ENCODE measurements at regions not wholly inside any gene's neighbourhood (a gene's known extent, or its start where the extent isn't known, plus 50 kb on each side); places are given as distances from the start of the nearest gene placed in this dataset.

- Histone ChIP-seq H3K36me3 (no peaks in the 10 kb centered on the region), H3K27me3 (ENCODE audit: insufficient read depth, low read depth, severe bottlenecking) (no peaks in the 10 kb centered on the region), H3K4me3 (ENCODE audit: low read depth, low read length) (no peak overlapping the region), H3K9me3 (ENCODE audit: severe bottlenecking) (no peaks in the 10 kb centered on the region), H3K27ac (no peak overlapping the region)
- DNase-seq = no peak
- no peak for TF ChIP-seq CTCF (IDR thresholded peaks at IDR 0.05; ENCODE audit: low read depth, low read length)
Measured at GRCh38 chr7:115831371-115831770, 199.2 kb downstream of the TFEC start.

GRCh38 chr7:115827305-115828045 is 203.1 kb downstream of the TFEC start:
- TF ChIP-seq CTCF (IDR thresholded peaks at IDR 0.05; ENCODE audit: low read depth, low read length) = no peak
- no peak for DNase-seq
- H3K36me3 ChIP-seq = no peaks in the 10 kb centered on the region
- no peaks in the 10 kb centered on the region for H3K27me3 ChIP-seq (ENCODE audit: insufficient read depth, low read depth, severe bottlenecking)
- H3K9me3 ChIP-seq (ENCODE audit: severe bottlenecking) = no peaks in the 10 kb centered on the region
- no peak overlapping the region for H3K27ac ChIP-seq
- H3K4me3 ChIP-seq (ENCODE audit: low read depth, low read length) = no peak overlapping the region

- H3K27ac ChIP-seq = no peak overlapping the region
- H3K27me3 ChIP-seq (ENCODE audit: insufficient read depth, low read depth, severe bottlenecking) = no peaks in the 10 kb centered on the region
- no peak overlapping the region for H3K4me3 ChIP-seq (ENCODE audit: low read depth, low read length)
- H3K36me3 ChIP-seq = no peaks in the 10 kb centered on the region
- H3K9me3 ChIP-seq (ENCODE audit: severe bottlenecking) = no peaks in the 10 kb centered on the region
- TF ChIP-seq CTCF (IDR thresholded peaks at IDR 0.05; ENCODE audit: low read depth, low read length) = no peak
- no peak for DNase-seq
Measured at GRCh38 chr7:115825456-115826115, 205.0 kb downstream of the TFEC start.

GRCh38 chr7:115822801-115823200 is 207.8 kb downstream of the TFEC start:
- DNase-seq = no peak
- H3K27ac ChIP-seq = no peak overlapping the region
- H3K27me3 ChIP-seq (ENCODE audit: insufficient read depth, low read depth, severe bottlenecking) = no peaks in the 10 kb centered on the region
- TF ChIP-seq CTCF (IDR thresholded peaks at IDR 0.05; ENCODE audit: low read depth, low read length) = no peak
- H3K36me3 ChIP-seq = no peaks in the 10 kb centered on the region
- no peaks in the 10 kb centered on the region for H3K9me3 ChIP-seq (ENCODE audit: severe bottlenecking)
- H3K4me3 ChIP-seq (ENCODE audit: low read depth, low read length) = no peak overlapping the region

- H3K9me3 ChIP-seq (ENCODE audit: severe bottlenecking) = no peaks in the 10 kb centered on the region
- no peaks in the 10 kb centered on the region for H3K27me3 ChIP-seq (ENCODE audit: insufficient read depth, low read depth, severe bottlenecking)
- TF ChIP-seq CTCF (IDR thresholded peaks at IDR 0.05; ENCODE audit: low read depth, low read length) = no peak
- no peak overlapping the region for H3K4me3 ChIP-seq (ENCODE audit: low read depth, low read length)
- no peaks in the 10 kb centered on the region for H3K36me3 ChIP-seq
- no peak overlapping the region for H3K27ac ChIP-seq
- DNase-seq = no peak
Measured at GRCh38 chr7:115822380-115822779, 208.2 kb downstream of the TFEC start.

Measured in WERI-Rb-1 (cell line).